SU-DHL-6 (cell line): ENCODE measurements at regions not wholly inside any gene's neighbourhood (a gene's known extent, or its start where the extent isn't known, plus 50 kb on each side); places are given as distances from the start of the nearest gene placed in this dataset.

ENCODE experiments used
- EZH2phosphoT487 ChIP-seq: fragments of 200-600 bp; sonication (generic), shearing (Covaris generic); conservative IDR thresholded peaks from 2 replicates; pipeline ENCODE4 v1.6.1; 2018; ENCODE audit warnings: mild to moderate bottlenecking, antibody characterized with exemption, low read length, moderate library complexity, mixed read lengths
- TF ChIP-seq, protein P1 (sequence below): fragments of 200-600 bp; sonication (generic); IDR thresholded peaks from one replicate; pipeline ENCODE4 v1.5.1; 2017; ENCODE audit warnings: antibody characterized with exemption, mild to moderate bottlenecking, low read length, moderate library complexity; ENCODE audit not compliant: insufficient read depth, poor library complexity, severe bottlenecking

DNA sequence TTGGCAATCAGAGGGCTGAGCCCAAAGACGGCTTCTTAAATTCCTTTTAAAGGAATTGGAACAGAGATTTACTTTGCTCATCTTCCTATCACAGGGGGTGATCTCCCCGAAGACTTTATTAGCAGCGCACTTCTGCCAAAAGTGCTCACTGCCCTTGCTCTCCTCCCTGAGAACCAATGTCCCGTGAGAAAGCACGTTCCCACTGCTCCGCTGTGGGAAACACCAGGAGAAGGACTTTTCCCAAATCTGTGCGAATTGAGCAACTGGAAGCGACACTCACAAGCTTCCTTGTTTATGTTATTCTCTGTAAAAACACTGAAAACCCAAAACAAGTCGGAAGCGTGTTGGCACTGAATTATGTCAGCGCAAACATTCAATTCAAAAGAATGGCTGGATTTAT is 670.8 kb upstream of the NR2F2 start:
- TF ChIP-seq, protein P1, sequence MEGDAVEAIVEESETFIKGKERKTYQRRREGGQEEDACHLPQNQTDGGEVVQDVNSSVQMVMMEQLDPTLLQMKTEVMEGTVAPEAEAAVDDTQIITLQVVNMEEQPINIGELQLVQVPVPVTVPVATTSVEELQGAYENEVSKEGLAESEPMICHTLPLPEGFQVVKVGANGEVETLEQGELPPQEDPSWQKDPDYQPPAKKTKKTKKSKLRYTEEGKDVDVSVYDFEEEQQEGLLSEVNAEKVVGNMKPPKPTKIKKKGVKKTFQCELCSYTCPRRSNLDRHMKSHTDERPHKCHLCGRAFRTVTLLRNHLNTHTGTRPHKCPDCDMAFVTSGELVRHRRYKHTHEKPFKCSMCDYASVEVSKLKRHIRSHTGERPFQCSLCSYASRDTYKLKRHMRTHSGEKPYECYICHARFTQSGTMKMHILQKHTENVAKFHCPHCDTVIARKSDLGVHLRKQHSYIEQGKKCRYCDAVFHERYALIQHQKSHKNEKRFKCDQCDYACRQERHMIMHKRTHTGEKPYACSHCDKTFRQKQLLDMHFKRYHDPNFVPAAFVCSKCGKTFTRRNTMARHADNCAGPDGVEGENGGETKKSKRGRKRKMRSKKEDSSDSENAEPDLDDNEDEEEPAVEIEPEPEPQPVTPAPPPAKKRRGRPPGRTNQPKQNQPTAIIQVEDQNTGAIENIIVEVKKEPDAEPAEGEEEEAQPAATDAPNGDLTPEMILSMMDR: no peak
- no peak for TF ChIP-seq EZH2phosphoT487
